Astrocyte (in vitro differentiated cells and primary cell): ENCODE measurements at regions not wholly inside any gene's neighbourhood (a gene's known extent, or its start where the extent isn't known, plus 50 kb on each side); places are given as distances from the start of the nearest gene placed in this dataset.

ENCODE experiments used
- DNase-seq: peaks from one replicate; pipeline ENCODE4 v3.0.0-alpha.2; 2010; ENCODE audit warnings: low read depth
- FAIRE-seq: peaks from 2 replicates; lab custom pipeline; 2011; peaks lifted over from hg19 to GRCh38; lab: Jason Lieb, UNC
- H2AFZ ChIP-seq: 2 replicates; pipeline ENCODE4 v1.6.0; 2012; ENCODE audit warnings: low read depth, low read length, inconsistent platforms
- H3K27ac ChIP-seq: 2 replicates; pipeline ENCODE4 v1.5.1; 2011; ENCODE audit warnings: low read depth, low read length, inconsistent platforms
- H3K27me3 ChIP-seq: 2 replicates; pipeline ENCODE4 v1.6.0; 2011; ENCODE audit warnings: low read length, inconsistent platforms; ENCODE audit not compliant: insufficient read depth
- H3K36me3 ChIP-seq: 2 replicates; pipeline ENCODE4 v1.5.1; 2011; ENCODE audit warnings: low read length, inconsistent platforms; ENCODE audit not compliant: insufficient read depth
- H3K4me1 ChIP-seq: 2 replicates; pipeline ENCODE4 v1.5.1; 2011; ENCODE audit warnings: low read length, inconsistent platforms; ENCODE audit not compliant: insufficient read depth
- H3K4me2 ChIP-seq: 2 replicates; pipeline ENCODE4 v1.6.0; 2012; ENCODE audit warnings: low read length, inconsistent platforms
- H3K4me3 ChIP-seq: 2 replicates; pipeline ENCODE4 v1.5.1; 2011; ENCODE audit warnings: low read depth, mild to moderate bottlenecking, low read length, inconsistent platforms; ENCODE audit not compliant: insufficient read depth
- H3K79me2 ChIP-seq: 2 replicates; pipeline ENCODE4 v1.6.0; 2012; ENCODE audit warnings: mild to moderate bottlenecking, low read length, inconsistent platforms; ENCODE audit not compliant: insufficient read depth
- H3K9ac ChIP-seq: 2 replicates; pipeline ENCODE4 v1.6.0; 2012; ENCODE audit warnings: mild to moderate bottlenecking, low read length, inconsistent platforms
- H3K9me3 ChIP-seq: 2 replicates; pipeline ENCODE4 v1.5.1; 2012; ENCODE audit warnings: low read depth, mild to moderate bottlenecking, low read length, inconsistent platforms; ENCODE audit not compliant: insufficient read depth
- H4K20me1 ChIP-seq: 2 replicates; pipeline ENCODE4 v1.6.0; 2012; ENCODE audit warnings: low read length, inconsistent platforms; ENCODE audit not compliant: insufficient read depth
- H3K27ac Mint-ChIP-seq: one replicate; pipeline ENCODE4 v1.8.0; 2021; ENCODE audit warnings: mild to moderate bottlenecking, mixed read lengths; ENCODE audit not compliant: unreplicated experiment
- H3K27me3 Mint-ChIP-seq: one replicate; pipeline ENCODE4 v1.8.0; 2021; ENCODE audit warnings: low read depth, mixed read lengths; ENCODE audit not compliant: unreplicated experiment
- H3K36me3 Mint-ChIP-seq: one replicate; pipeline ENCODE4 v1.8.0; 2021; ENCODE audit warnings: low read depth, mixed read lengths; ENCODE audit not compliant: unreplicated experiment
- H3K4me1 Mint-ChIP-seq: one replicate; pipeline ENCODE4 v1.8.0; 2021; ENCODE audit warnings: low read depth, mixed read lengths; ENCODE audit not compliant: unreplicated experiment
- H3K4me3 Mint-ChIP-seq: one replicate; pipeline ENCODE4 v1.8.0; 2021; ENCODE audit warnings: mild to moderate bottlenecking, moderate library complexity, mixed read lengths; ENCODE audit not compliant: unreplicated experiment
- H3K9me3 Mint-ChIP-seq: one replicate; pipeline ENCODE4 v1.8.0; 2021; ENCODE audit warnings: mild to moderate bottlenecking, mixed read lengths; ENCODE audit not compliant: unreplicated experiment
- CTCF ChIP-seq: IDR thresholded peaks from 2 replicates; pipeline ENCODE4 v1.5.1; 2011; ENCODE audit warnings: low read depth, mild to moderate bottlenecking, inconsistent platforms, low read length, moderate library complexity; ENCODE audit not compliant: insufficient read depth
- EZH2 ChIP-seq: IDR thresholded peaks from 2 replicates; pipeline ENCODE4 v1.6.1; 2012; ENCODE audit warnings: mild to moderate bottlenecking, low read length, inconsistent platforms; ENCODE audit not compliant: insufficient read depth

- Mint-ChIP-seq H3K36me3 (no peaks in the 10 kb centered on the region), H3K4me1 (no peaks in the 10 kb centered on the region), H3K9me3 (no peaks in the 10 kb centered on the region), H3K4me3 (no peak overlapping the region), H3K27me3 (peaks cover 45% of the 10 kb centered on the region), H3K27ac (no peak overlapping the region)
- Histone ChIP-seq H3K27ac (no peak overlapping the region), H3K9me3 (no peaks in the 10 kb centered on the region), H3K79me2 (no peaks in the 10 kb centered on the region), H3K4me1 (no peaks in the 10 kb centered on the region), H4K20me1 (no peaks in the 10 kb centered on the region), H3K9ac (no peak overlapping the region), H3K27me3 (peaks cover 11% of the 10 kb centered on the region), H3K36me3 (no peaks in the 10 kb centered on the region), H3K4me3 (no peak overlapping the region), H2AFZ (no peak overlapping the region), H3K4me2 (no peak overlapping the region)
- TF ChIP-seq CTCF (no peak), EZH2 (no peak)
- FAIRE-seq (no peak), DNase-seq (no peak)
These were observed 107.0 kb downstream of the CPN2 start for GRCh38 chr3:194244167-194244566.

GRCh38 chr3:194245474-194245873 is 105.7 kb downstream of the CPN2 start:
- Mint-ChIP-seq H3K27me3 (peaks cover 58% of the 10 kb centered on the region), H3K9me3 (no peaks in the 10 kb centered on the region), H3K27ac (no peak overlapping the region), H3K36me3 (no peaks in the 10 kb centered on the region), H3K4me3 (no peak overlapping the region), H3K4me1 (no peaks in the 10 kb centered on the region)
- Histone ChIP-seq H4K20me1 (no peaks in the 10 kb centered on the region), H3K36me3 (no peaks in the 10 kb centered on the region), H2AFZ (no peak overlapping the region), H3K4me2 (no peak overlapping the region), H3K4me3 (no peak overlapping the region), H3K4me1 (peaks cover under 1% of the 10 kb centered on the region), H3K27ac (no peak overlapping the region), H3K79me2 (no peaks in the 10 kb centered on the region), H3K9me3 (no peaks in the 10 kb centered on the region), H3K9ac (no peak overlapping the region), H3K27me3 (peaks cover 22% of the 10 kb centered on the region)
- FAIRE-seq, result no peak
- TF ChIP-seq CTCF (no peak), EZH2 (no peak)
- DNase-seq, result no peak

- Mint-ChIP-seq H3K4me1 (no peaks in the 10 kb centered on the region), H3K27ac (no peak overlapping the region), H3K4me3 (no peak overlapping the region), H3K36me3 (no peaks in the 10 kb centered on the region), H3K9me3 (no peaks in the 10 kb centered on the region), H3K27me3 (peaks cover 63% of the 10 kb centered on the region)
- Histone ChIP-seq H3K4me2 (no peak overlapping the region), H3K27me3 (peaks cover 28% of the 10 kb centered on the region), H3K79me2 (no peaks in the 10 kb centered on the region), H3K27ac (no peak overlapping the region), H3K9ac (no peak overlapping the region), H3K9me3 (no peaks in the 10 kb centered on the region), H3K4me1 (peaks cover 6% of the 10 kb centered on the region), H4K20me1 (no peaks in the 10 kb centered on the region), H3K36me3 (no peaks in the 10 kb centered on the region), H2AFZ (no peak overlapping the region), H3K4me3 (no peak overlapping the region)
- TF ChIP-seq EZH2, result no peak
- TF ChIP-seq CTCF, result no peak
- DNase-seq (no peak), FAIRE-seq (no peak)
These were observed 105.1 kb downstream of the CPN2 start for GRCh38 chr3:194245975-194246561.
